ENCODE measurements at regions not wholly inside any gene's neighbourhood (a gene's known extent, or its start where the extent isn't known, plus 50 kb on each side); places are given as distances from the start of the nearest gene placed in this dataset.

GRCh38 chrX:122910697-122911096 is 273.4 kb upstream of the GRIA3 start:
- no peak for TF ChIP-seq EGR1 (IDR thresholded peaks at IDR 0.05)
- no peak for TF ChIP-seq TAF1 (IDR thresholded peaks at IDR 0.05; ENCODE audit: low read depth)
- no peak for TF ChIP-seq CEBPB (IDR thresholded peaks at IDR 0.05)
- no peak for TF ChIP-seq TCF12 (IDR thresholded peaks at IDR 0.05; ENCODE audit: low read depth)

GRCh38 chrX:122913134-122913533 is 270.9 kb upstream of the GRIA3 start:
- TF ChIP-seq CREB1 (IDR thresholded peaks at IDR 0.05; ENCODE audit: low read depth) (no peak), TCF12 (IDR thresholded peaks at IDR 0.05; ENCODE audit: low read depth) (no peak), EP300 (IDR thresholded peaks at IDR 0.05; ENCODE audit: borderline replicate concordance) (no peak), ZBTB7A (IDR thresholded peaks at IDR 0.05; ENCODE audit: low read depth) (no peak), CEBPB (IDR thresholded peaks at IDR 0.05) (no peak), FOXM1 (IDR thresholded peaks at IDR 0.05; ENCODE audit: borderline replicate concordance, low read depth) (no peak), NFIC (IDR thresholded peaks at IDR 0.05) (no peak), MAX (IDR thresholded peaks at IDR 0.05) (no peak), RAD21 (IDR thresholded peaks at IDR 0.05; ENCODE audit: low read depth) (no peak), EGR1 (IDR thresholded peaks at IDR 0.05) (no peak), TEAD4 (IDR thresholded peaks at IDR 0.05) (no peak), YY1 (IDR thresholded peaks at IDR 0.05; ENCODE audit: low read depth) (no peak), TAF1 (IDR thresholded peaks at IDR 0.05; ENCODE audit: low read depth) (no peak), REST (IDR thresholded peaks at IDR 0.05; ENCODE audit: low read depth) (no peak)
- TF ChIP-seq, protein P1, sequence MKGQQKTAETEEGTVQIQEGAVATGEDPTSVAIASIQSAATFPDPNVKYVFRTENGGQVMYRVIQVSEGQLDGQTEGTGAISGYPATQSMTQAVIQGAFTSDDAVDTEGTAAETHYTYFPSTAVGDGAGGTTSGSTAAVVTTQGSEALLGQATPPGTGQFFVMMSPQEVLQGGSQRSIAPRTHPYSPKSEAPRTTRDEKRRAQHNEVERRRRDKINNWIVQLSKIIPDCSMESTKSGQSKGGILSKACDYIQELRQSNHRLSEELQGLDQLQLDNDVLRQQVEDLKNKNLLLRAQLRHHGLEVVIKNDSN (IDR thresholded peaks at IDR 0.05) = no peak

DNA sequence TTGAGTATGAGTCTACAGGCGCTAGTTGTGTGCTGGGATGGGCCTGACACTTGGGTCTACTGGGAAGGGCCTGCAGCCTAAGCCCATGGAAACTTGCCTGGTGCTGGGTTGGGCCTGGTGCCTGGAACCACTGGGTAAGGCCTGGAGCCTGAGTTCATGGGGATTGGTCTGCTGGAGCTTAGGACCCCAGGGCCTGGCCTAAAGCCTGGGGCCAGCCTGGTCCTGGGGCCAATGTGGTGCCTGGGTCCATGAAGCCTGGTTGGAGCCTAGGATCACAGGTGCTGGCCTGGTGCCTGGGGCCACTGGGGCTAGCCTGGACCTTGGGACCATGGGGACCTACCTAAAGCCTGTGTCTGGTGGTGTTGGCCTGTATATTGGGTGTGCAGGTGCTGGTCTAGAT is 270.3 kb upstream of the GRIA3 start:
- no peak for TF ChIP-seq TCF12 (IDR thresholded peaks at IDR 0.05; ENCODE audit: low read depth)
- TF ChIP-seq ZBTB7A (IDR thresholded peaks at IDR 0.05; ENCODE audit: low read depth) = no peak
- TF ChIP-seq REST (IDR thresholded peaks at IDR 0.05; ENCODE audit: low read depth) = no peak
- TF ChIP-seq CREB1 (IDR thresholded peaks at IDR 0.05; ENCODE audit: low read depth) = no peak
- no peak for TF ChIP-seq RAD21 (IDR thresholded peaks at IDR 0.05; ENCODE audit: low read depth)
- no peak for TF ChIP-seq YY1 (IDR thresholded peaks at IDR 0.05; ENCODE audit: low read depth)
- TF ChIP-seq EP300 (IDR thresholded peaks at IDR 0.05; ENCODE audit: borderline replicate concordance) = no peak
- no peak for TF ChIP-seq NFIC (IDR thresholded peaks at IDR 0.05)
- TF ChIP-seq, protein P1 (IDR thresholded peaks at IDR 0.05) = no peak

- TF ChIP-seq REST (IDR thresholded peaks at IDR 0.05; ENCODE audit: low read depth) (no peak), YY1 (IDR thresholded peaks at IDR 0.05; ENCODE audit: low read depth) (no peak)
Measured at GRCh38 chrX:122914256-122914655, 269.8 kb upstream of the GRIA3 start.

DNA sequence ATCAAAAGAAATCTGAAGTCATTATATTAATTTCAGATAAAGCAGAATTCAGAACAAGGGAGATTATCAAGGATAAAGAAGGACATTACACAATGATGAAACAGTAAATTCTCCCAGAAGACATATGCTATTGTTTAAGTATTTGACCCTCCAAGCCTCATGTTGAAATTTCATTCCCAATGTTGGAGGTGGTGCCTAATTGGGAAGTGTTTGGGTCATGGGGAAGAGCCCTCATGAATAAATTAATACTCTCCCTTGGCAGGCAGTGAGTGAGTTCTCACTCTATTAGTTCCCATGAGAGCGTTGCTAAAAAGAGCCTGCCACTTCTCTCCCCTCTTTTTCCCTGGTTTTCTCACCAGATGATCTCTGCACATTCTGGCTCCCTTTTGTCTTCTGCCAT is 249.9 kb upstream of the GRIA3 start:
- TF ChIP-seq REST (IDR thresholded peaks at IDR 0.05; ENCODE audit: low read depth) (no peak), EP300 (IDR thresholded peaks at IDR 0.05; ENCODE audit: borderline replicate concordance) (no peak), TEAD4 (IDR thresholded peaks at IDR 0.05) (no peak)
